C4-2B (cell line): ENCODE measurements at regions not wholly inside any gene's neighbourhood (a gene's known extent, or its start where the extent isn't known, plus 50 kb on each side); places are given as distances from the start of the nearest gene placed in this dataset.

Source experiments
- H3K27ac ChIP-seq: fragments of 450-650 bp; 2 replicates; pipeline ENCODE4 v1.5.1; 2017
- CTCF ChIP-seq: fragments of 450-650 bp; conservative IDR thresholded peaks from 2 replicates; pipeline ENCODE4 v1.5.1; 2017; ENCODE audit warnings: mild to moderate bottlenecking
- ZFX ChIP-seq: fragments of 450-650 bp; IDR thresholded peaks from 2 replicates; pipeline ENCODE4 v1.6.1; 2017

DNA sequence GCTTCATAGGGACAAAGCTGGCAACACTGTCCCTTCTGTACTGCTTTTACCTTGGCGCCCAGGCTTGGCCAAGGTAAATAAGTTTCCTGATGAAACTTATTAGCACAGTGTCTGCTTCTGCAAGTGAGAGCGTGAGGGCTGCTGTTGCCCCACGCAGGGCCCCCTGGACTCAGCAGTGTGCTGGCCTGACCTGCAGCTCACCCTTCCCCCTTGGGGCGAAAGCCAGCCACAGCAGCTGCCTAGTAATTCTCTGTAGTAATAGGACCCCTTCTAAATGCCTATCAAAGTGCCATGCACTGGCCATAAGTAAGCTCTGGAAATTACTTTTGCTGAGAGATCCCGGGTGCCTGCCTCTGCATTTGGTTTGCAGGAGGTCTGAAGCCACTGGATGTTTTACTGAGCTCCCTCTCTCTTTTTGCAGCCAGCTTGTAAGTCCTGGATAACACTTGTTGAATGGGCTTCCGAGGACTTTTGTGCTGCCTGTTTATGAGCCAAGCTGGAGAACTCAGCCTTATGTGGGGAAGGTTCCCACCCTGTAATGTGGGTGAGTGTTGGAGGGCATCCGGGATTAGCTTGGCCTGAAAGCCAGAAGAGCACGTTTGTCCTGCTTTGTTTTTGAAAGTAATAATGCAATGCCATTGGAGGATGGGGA, 293.9 kb downstream of the C7orf25 start:
- TF ChIP-seq ZFX, result no peak
- no peak for TF ChIP-seq CTCF
- no peak overlapping the region for H3K27ac ChIP-seq

DNA sequence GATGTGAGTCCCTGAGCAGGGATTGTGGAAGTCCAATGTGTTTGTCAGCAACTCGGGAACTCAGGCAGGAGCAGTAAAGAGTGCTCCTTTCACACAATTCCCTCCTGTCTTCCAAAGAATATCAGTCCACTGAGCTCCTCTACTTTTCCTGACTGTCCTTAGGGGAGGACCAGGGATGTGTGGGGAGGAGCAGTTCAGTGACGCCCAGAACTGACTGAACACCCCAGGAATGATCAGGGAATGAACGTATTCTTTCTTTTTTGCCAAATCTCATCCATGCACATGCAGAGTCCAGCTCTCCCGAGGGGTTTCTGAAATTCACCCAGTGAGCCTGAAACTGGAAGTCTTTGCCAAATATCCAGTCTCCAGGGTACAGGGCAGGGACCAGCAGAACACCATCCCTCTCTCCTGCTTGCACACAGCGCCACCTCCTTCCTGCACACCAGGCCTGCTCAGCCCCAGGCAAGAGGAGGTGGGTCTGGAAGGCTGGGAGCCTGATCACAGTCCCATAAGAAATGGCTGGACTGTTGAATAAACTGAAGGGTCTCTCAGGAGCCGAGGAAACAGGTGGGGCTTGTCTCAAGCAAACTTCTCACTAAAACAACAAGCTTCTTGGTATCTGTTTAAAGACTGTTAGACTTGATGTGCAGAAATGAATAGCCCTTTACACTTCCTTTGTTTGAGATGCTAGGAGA, 294.7 kb downstream of the C7orf25 start:
- no peak overlapping the region for H3K27ac ChIP-seq

GRCh38 chr7:42614636-42615035, 297.2 kb downstream of the C7orf25 start:
- no peak overlapping the region for H3K27ac ChIP-seq
- TF ChIP-seq ZFX (no peak), CTCF (no peak)

More for the DNA sequence above, 294.7 kb downstream of the C7orf25 start:
- TF ChIP-seq CTCF, result no peak
- no peak for TF ChIP-seq ZFX

- no peak overlapping the region for H3K27ac ChIP-seq
- TF ChIP-seq ZFX, result no peak
- TF ChIP-seq CTCF, result no peak
Observed at GRCh38 chr7:42611961-42612360, 299.9 kb downstream of the C7orf25 start.

GRCh38 chr7:42611289-42611928, 300.5 kb downstream of the C7orf25 start:
- no peak for TF ChIP-seq ZFX
- TF ChIP-seq CTCF, result no peak
- H3K27ac ChIP-seq, result no peak overlapping the region

DNA sequence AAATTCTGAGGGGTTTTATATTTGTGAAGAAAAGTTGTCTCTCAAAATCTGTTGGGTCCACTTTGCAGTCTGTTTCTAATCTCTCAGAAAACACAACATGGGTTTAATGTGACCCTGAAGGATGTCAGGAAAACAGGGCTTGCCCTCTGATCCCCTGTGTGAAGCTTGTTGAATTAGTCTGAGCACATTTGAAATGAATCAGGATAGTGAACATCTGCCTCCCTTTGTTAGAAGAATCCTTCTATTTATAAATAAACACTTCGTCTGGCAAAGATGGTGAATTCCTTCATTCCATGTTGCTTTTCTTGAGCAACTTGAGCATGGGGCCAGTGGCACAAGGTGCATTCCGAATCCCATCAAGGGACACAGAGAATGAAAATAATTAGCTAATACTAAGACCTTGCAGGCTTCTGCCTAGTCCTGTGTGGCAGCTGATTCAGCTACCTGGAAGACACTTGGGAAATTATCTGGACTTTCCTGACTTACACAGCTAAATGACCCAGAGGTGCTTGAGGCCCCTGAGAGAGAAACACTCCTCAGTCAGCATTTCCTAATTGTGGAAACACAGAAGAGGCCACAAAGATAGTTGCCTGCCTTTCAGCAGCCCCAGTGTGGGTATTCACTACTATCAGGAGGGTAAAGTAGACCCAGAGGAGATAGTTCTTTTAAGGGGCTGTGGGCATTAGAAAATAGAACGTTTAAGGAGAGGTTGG, 305.5 kb downstream of the C7orf25 start:
- TF ChIP-seq ZFX (no peak), CTCF (no peak)
- H3K27ac ChIP-seq, result no peak overlapping the region
